HG03565 (cell line): ENCODE measurements at regions not wholly inside any gene's neighbourhood (a gene's known extent, or its start where the extent isn't known, plus 50 kb on each side); places are given as distances from the start of the nearest gene placed in this dataset.

ENCODE experiments used
- ATAC-seq: cut with Tn5 transposase; IDR thresholded peaks from one replicate; pipeline ENCODE4 v1.9.1; 2021; ENCODE audit warnings: mild to moderate bottlenecking, moderate library complexity; ENCODE audit not compliant: unreplicated experiment

DNA sequence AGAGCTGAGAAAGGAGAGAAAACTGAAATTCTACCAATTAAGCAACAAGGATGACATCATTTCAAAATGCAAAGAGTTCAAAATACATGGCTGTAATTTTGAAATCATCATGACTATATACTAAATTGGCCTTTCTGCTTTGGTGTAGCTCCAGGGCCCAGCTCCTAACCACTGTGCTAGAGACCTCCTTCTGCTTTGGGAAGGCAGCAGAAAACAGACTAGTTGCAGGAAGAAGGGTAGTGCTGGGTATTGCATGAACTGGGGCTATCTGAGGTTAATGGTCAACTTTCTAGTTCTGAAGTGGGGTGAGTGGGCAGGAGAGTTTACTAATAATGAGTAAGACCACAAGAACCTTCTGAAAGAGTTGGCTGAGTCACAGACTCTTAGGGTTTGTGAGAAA lies 66.2 kb downstream of the PTGER2 start:
- ATAC-seq = peak; percentile 99
